Testis (tissue), 2 donors: ENCODE measurements at regions not wholly inside any gene's neighbourhood (a gene's known extent, or its start where the extent isn't known, plus 50 kb on each side); places are given as distances from the start of the nearest gene placed in this dataset.
A peak's percentile ranks its signal among the peaks of the same experiment; 100 is the strongest.
"Not testable (repeated sequence)": the region's sequence is repeated elsewhere in the genome, so short reads cannot be mapped to it uniquely, and the experiment has no call there.

ENCODE experiments used
- DNase-seq: peaks from one replicate; pipeline ENCODE4 v3.0.0-alpha.2; 2019
- H3K27ac ChIP-seq, 2 donors: fragments of 200-600 bp; sonication (generic); one replicate each; pipeline ENCODE4 v1.5.1; 2019
- H3K27me3 ChIP-seq: fragments of 200-600 bp; sonication (generic); one replicate; pipeline ENCODE4 v1.5.1; 2019
- H3K36me3 ChIP-seq: fragments of 200-600 bp; sonication (generic); one replicate; pipeline ENCODE4 v1.5.1; 2017; ENCODE audit warnings: low read depth; ENCODE audit errors: missing control alignments
- H3K4me1 ChIP-seq: fragments of 200-600 bp; sonication (generic); one replicate; pipeline ENCODE4 v1.5.1; 2019
- H3K4me3 ChIP-seq, 2 donors: fragments of 200-600 bp; sonication (generic); one replicate each; pipeline ENCODE4 v1.5.1; 2017 to 2019
- H3K9me3 ChIP-seq: fragments of 200-600 bp; sonication (generic); one replicate; pipeline ENCODE4 v1.5.1; 2017
- CTCF ChIP-seq, 3 experiments: fragments of 450-650 bp in 2 of 3; fragments of 200-600 bp in 1 of 3; sonication (generic) in 1 of 3; IDR thresholded peaks; one replicate each; pipeline ENCODE4 v1.5.1; 2016 to 2019; ENCODE audit warnings: antibody characterized with exemption in 3 of 3, mild to moderate bottlenecking in 2 of 3, moderate library complexity in 1 of 3
- POLR2A ChIP-seq: fragments of 450-650 bp; IDR thresholded peaks from one replicate; pipeline ENCODE4 v1.6.1; 2017; ENCODE audit warnings: antibody characterized with exemption, mild to moderate bottlenecking, moderate library complexity
- WGBS, 2 donors: methylation state at CpG; one replicate each; pipeline ENCODE4 v1.1.5; 2018; 5-methylcytosine and 5-hydroxymethylcytosine counted together
- intact Hi-C: fragments of 100-400 bp; cut with DNase I; formaldehyde crosslinking; loops from one replicate; pipeline ENCODE4 v1.15.1; 2023; ENCODE audit warnings: low total_unique reads

DNA sequence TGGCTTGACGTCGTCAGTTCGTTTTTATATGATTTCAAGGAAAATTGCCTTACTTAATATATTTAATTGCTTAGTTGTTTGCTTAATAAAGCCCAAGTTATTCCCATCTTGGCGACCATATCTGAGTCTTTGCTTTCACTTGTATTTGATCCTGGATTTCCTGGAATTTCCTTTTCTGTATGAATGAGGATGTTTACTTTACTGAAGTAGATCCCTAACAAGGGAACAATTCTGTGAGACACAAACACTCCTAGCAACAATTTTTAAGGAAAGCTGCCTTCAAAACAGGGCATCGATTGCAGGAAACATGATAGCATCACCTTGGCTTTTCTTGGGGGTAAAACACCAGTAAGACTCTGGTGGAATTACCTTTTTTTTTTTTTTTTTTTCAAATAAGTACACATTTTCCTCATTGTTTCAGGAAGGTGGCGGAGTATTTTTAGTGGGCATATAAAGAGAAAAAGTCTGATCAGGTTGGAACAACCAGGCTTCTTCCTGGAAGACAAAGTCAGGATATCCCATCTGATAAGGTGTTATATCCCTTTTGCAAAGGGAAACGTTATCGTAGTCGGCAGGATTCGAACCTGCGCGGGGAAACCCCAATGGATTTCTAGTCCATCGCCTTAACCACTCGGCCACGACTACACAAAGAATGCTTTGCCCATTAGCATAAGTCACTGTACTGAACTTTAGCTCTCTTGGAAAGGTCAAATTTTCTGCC lies 68.5 kb upstream of the ZNF184 start:
- Histone ChIP-seq H3K27me3 (no peaks in the 10 kb centered on the region), H3K9me3 (no peaks in the 10 kb centered on the region), H3K36me3 (no peaks in the 10 kb centered on the region), H3K4me3 (no peak overlapping the region), H3K27ac (no peak overlapping the region), H3K4me1 (no peaks in the 10 kb centered on the region)
- no peak for TF ChIP-seq CTCF (IDR thresholded peaks at IDR 0.05)
- no peak for TF ChIP-seq POLR2A
- intact Hi-C loops = no loop called here
- no peak for DNase-seq
- 31% methylated on average over 15 of the region's 15 CpGs for WGBS, 2 donors

DNA sequence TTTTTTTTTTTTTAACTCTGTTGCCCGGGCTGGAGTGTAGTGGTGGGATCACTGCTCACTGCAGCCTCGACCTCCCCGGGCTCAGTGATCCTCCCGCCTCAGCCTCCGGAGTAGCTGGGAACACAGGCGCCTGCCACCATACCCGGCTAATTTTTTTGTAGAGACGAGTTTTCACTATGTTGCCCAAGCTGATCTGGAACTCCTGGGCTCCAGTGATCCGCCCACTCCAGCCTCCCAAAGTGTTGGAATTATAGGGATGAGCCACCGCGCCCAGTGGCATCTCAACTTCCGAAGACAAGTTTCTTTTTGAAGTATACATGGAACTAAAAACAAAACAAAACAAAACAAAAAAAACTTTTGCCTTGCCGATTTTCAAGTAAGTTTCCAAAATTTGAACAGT lies 66.6 kb upstream of the ZNF184 start:
- WGBS, 2 donors = 45 to 46% methylated on average over 13 of the region's 13 CpGs
- Histone ChIP-seq H3K4me1 (no peaks in the 10 kb centered on the region), H3K36me3 (no peaks in the 10 kb centered on the region), H3K9me3 (no peaks in the 10 kb centered on the region), H3K27me3 (no peaks in the 10 kb centered on the region), H3K4me3 (peak overlapping the region in 1 of 2 donors; percentile 23), H3K27ac (no peak overlapping the region)
- TF ChIP-seq CTCF (IDR thresholded peaks at IDR 0.05) (no peak), POLR2A (no peak)
- intact Hi-C loops = no loop called here
- DNase-seq = no peak

GRCh38 chr6:27532820-27533538 lies 60.1 kb upstream of the ZNF184 start:
- TF ChIP-seq POLR2A (no peak), CTCF (IDR thresholded peaks at IDR 0.05) (no peak)
- Histone ChIP-seq H3K9me3 (no peaks in the 10 kb centered on the region), H3K4me3 (no peak overlapping the region), H3K4me1 (no peaks in the 10 kb centered on the region), H3K27ac (no peak overlapping the region), H3K36me3 (no peaks in the 10 kb centered on the region), H3K27me3 (no peaks in the 10 kb centered on the region)
- intact Hi-C loops = no loop called here
- DNase-seq = no peak
- 46 to 49% methylated on average over 7 of the region's 7 CpGs for WGBS, 2 donors

DNA sequence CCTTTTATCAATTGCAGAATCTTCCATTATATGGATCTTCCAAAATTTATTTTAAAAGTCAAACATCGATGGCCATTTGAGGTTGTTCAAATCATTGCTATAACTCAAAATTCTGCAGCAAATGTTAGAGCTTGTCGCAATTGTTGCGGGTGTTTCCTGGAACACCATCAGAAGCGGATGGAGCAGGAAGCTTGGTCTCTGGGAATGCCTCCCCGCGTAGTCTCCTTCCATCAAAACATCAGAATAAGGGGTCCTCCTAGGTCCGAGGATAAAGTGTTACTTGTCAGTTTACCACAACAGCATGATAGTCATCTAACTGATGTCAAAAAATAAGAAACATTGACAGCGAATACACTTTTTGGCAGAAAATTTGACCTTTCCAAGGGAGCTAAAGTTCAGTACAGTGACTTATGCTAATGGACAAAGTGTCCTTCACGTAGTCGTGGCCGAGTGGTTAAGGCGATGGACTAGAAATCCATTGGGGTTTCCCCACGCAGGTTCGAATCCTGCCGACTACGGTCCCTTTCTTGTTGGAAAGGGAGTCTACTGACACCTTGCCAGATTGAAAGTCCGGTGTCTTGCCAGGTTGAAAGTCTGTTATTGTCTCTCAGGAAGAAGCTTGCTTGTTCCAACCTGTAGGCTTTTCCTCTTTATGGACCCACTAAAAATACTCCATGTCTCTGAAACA lies 59.0 kb upstream of the ZNF184 start:
- no peak for DNase-seq
- H3K9me3 ChIP-seq = no peaks in the 10 kb centered on the region
- no peaks in the 10 kb centered on the region for H3K36me3 ChIP-seq
- H3K4me3 ChIP-seq = no peak overlapping the region
- no peaks in the 10 kb centered on the region for H3K27me3 ChIP-seq
- no peak for TF ChIP-seq POLR2A
- TF ChIP-seq CTCF (IDR thresholded peaks at IDR 0.05) = no peak
- intact Hi-C loops = no loop called here
- no peak overlapping the region for H3K27ac ChIP-seq
- no peaks in the 10 kb centered on the region for H3K4me1 ChIP-seq
- WGBS, 2 donors = 57 to 67% methylated on average over 17 of the region's 17 CpGs

GRCh38 chr6:27529796-27530195 lies 56.9 kb upstream of the ZNF184 start:
- H3K27me3 ChIP-seq, H3K36me3 ChIP-seq, H3K27ac ChIP-seq, intact Hi-C loops, DNase-seq, H3K9me3 ChIP-seq, H3K4me1 ChIP-seq, H3K4me3 ChIP-seq: not testable (repeated sequence)
- WGBS, 2 donors = 53 to 65% methylated on average over 17 to 23 of the region's 24 CpGs
